Ovary (tissue), 7 donors: ENCODE measurements at regions not wholly inside any gene's neighbourhood (a gene's known extent, or its start where the extent isn't known, plus 50 kb on each side); places are given as distances from the start of the nearest gene placed in this dataset.

Source experiments
- DNase-seq, 5 donors: peaks; one replicate each; pipeline ENCODE4 v3.0.0-alpha.2; 2019 to 2020
- H3K27ac ChIP-seq, 2 donors: fragments of 200-600 bp; one replicate each; pipeline versions ENCODE4 v1.5.1 to v1.8.0; 2019 to 2022
- H3K27me3 ChIP-seq: fragments of 200-600 bp; one replicate; pipeline ENCODE4 v1.8.0; 2022
- H3K36me3 ChIP-seq: fragments of 200-600 bp; sonication (generic); one replicate; pipeline ENCODE4 v1.5.1; 2019
- H3K4me1 ChIP-seq: one replicate; pipeline ENCODE4 v1.8.1; 2013; ENCODE audit warnings: mild to moderate bottlenecking, moderate library complexity; ENCODE audit not compliant: insufficient read depth
- H3K4me3 ChIP-seq: fragments of 200-600 bp; sonication (generic); one replicate; pipeline ENCODE4 v1.5.1; 2017
- H3K9me3 ChIP-seq, 2 donors: fragments of 200-600 bp in 1 of 2; sonication (generic) in 1 of 2; one replicate each; pipeline versions ENCODE4 v1.5.1 to v1.8.1; 2013 to 2019; ENCODE audit warnings: mild to moderate bottlenecking in 1 of 2, moderate library complexity in 1 of 2
- CTCF ChIP-seq, 3 donors: fragments of 450-650 bp in 2 of 3; fragments of 200-600 bp in 1 of 3; IDR thresholded peaks; one replicate each; pipeline versions ENCODE4 v1.5.1 to v1.8.0; 2016 to 2022; ENCODE audit warnings: antibody characterized with exemption in 3 of 3, mild to moderate bottlenecking in 1 of 3
- EP300 ChIP-seq: sonication (generic); formaldehyde crosslinking; IDR thresholded peaks from one replicate; pipeline ENCODE4 v1.6.1; 2017; ENCODE audit warnings: antibody characterized with exemption
- POLR2A ChIP-seq: fragments of 450-650 bp; IDR thresholded peaks from one replicate; pipeline ENCODE4 v1.6.1; 2017; ENCODE audit warnings: antibody characterized with exemption, mild to moderate bottlenecking, moderate library complexity
- WGBS, 3 donors: extraction: QIAGEN DNeasy Blood & Tissue Kit in 1 of 3; methylation state at CpG; one replicate each; pipeline versions ENCODE4 v1.1.5 to v1.1.7; 2013 to 2017; 5-methylcytosine and 5-hydroxymethylcytosine counted together
- intact Hi-C, 4 donors: fragments of 100-400 bp; cut with DNase I; formaldehyde crosslinking; loops; one replicate each; pipeline versions ENCODE4 v1.11.0 to v1.15.1; 2022 to 2023
- donor health status: DM: no; HTN: no; CAD: no; lungs with moderate emphysema.
- donor health status: DM: no; HTN: no; CAD: no.
- donor health status: Bipolar disorder and iron deficiency.
- donor health status: DM: no; HTN: no; CAD: no.
- donor health status: DM: yes; HTN: yes; CAD: no.

- intact Hi-C loops, result no loop called here
- DNase-seq, result no peak
- Histone ChIP-seq H3K27me3 (no peaks in the 10 kb centered on the region), H3K36me3 (no peaks in the 10 kb centered on the region), H3K9me3 (no peaks in the 10 kb centered on the region), H3K27ac (no peak overlapping the region), H3K4me3 (no peak overlapping the region), H3K4me1 (no peaks in the 10 kb centered on the region)
- 37 to 42% (median 41%) methylated on average over 24 to 25 of the region's 25 CpGs for WGBS, 3 donors
- TF ChIP-seq EP300 (no peak), POLR2A (no peak), CTCF (IDR thresholded peaks at IDR 0.05) (no peak)
These were observed 136.2 kb upstream of the RET start for GRCh38 chr10:42940487-42941294.

DNA sequence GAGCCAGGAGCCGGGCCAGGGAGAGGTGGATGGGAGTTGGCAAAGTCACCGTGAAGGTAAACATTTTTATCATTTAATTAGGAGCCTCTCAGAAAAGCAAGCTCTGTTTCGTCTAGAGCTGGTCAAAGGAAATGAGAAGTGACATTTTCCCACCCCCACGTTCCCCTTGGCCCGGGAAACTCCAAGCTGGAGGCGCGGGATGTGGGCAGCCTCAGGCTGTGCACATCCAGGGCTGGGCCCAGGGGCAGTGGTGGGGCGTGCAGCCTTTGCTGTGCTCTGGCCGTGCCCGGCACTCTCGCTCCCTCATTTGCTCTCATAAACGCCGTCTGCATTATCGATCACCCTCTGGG is 135.6 kb upstream of the RET start:
- Histone ChIP-seq H3K4me3 (no peak overlapping the region), H3K4me1 (no peaks in the 10 kb centered on the region), H3K36me3 (no peaks in the 10 kb centered on the region), H3K27ac (no peak overlapping the region), H3K9me3 (no peaks in the 10 kb centered on the region), H3K27me3 (no peaks in the 10 kb centered on the region)
- TF ChIP-seq EP300, result no peak
- no peak for TF ChIP-seq CTCF (IDR thresholded peaks at IDR 0.05)
- TF ChIP-seq POLR2A, result no peak
- intact Hi-C loops, result no loop called here
- no peak for DNase-seq
- 32 to 42% (median 39%) methylated on average over 14 of the region's 14 CpGs for WGBS, 3 donors

DNA sequence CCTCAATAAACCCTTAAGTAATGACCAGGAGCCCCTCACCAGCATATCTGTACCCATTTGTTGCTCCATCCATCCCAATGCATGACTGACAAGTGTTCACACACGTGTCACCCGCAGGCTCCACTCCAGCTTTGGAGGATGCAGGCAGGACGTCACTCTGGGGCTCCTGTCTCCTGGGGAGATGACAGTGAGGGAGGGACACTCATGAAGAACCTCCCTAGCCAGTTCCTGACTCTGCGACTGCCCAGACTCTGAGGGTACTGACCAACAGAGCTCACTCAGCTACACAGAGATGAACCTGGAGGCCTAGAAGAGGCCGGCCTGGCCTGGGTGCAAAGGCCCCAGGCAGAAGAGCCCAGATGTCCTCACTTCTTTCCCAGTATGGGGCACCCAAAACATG is 135.1 kb upstream of the RET start:
- Histone ChIP-seq H3K27ac (no peak overlapping the region), H3K4me1 (no peaks in the 10 kb centered on the region), H3K9me3 (no peaks in the 10 kb centered on the region), H3K27me3 (no peaks in the 10 kb centered on the region), H3K4me3 (no peak overlapping the region), H3K36me3 (no peaks in the 10 kb centered on the region)
- DNase-seq, result no peak
- 82 to 91% (median 86%) methylated on average over 5 of the region's 5 CpGs for WGBS, 3 donors
- intact Hi-C loops, result no loop called here
- no peak for TF ChIP-seq CTCF (IDR thresholded peaks at IDR 0.05)
- TF ChIP-seq EP300, result no peak
- no peak for TF ChIP-seq POLR2A

DNA sequence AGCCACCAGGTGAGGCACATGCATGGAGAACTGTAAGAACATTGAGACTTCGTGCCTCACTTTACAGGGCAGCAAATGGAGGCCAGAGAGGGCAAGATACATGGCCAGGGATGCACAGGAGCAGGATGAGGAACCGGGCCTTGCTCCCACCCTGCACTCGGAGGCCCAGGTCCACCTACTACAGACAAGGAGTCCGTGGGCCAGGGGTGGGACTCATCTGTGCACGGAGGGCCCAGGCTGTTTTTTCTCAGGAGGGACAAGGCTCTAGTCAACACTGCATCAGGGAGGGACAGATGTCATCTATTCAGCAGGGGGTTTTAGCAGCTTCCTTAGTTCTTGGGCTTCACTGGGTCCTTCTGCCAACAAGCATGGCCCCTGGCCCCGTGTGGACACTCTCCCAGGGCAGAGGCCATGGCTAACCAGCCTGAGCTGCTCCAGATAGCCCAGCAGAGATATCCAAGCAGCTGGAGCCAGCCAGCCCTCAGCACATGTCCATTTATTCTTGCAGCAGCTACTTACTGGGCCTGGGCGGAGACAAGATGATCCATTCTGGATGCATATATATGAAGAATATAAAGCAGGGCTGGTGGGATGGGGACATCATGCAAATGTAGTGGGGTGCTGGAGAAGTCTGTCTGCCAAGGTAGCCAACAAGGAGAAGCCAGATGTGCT is 134.5 kb upstream of the RET start:
- 80% methylated on average over 7 of the region's 7 CpGs for WGBS, 3 donors
- no peaks in the 10 kb centered on the region for H3K4me1 ChIP-seq
- H3K27ac ChIP-seq, result no peak overlapping the region
- H3K4me3 ChIP-seq, result no peak overlapping the region
- no peaks in the 10 kb centered on the region for H3K36me3 ChIP-seq
- no peaks in the 10 kb centered on the region for H3K9me3 ChIP-seq
- intact Hi-C loops, result no loop called here
- TF ChIP-seq POLR2A, result no peak
- no peak for TF ChIP-seq CTCF (IDR thresholded peaks at IDR 0.05)
- TF ChIP-seq EP300, result no peak
- no peak for DNase-seq
- no peaks in the 10 kb centered on the region for H3K27me3 ChIP-seq
